ENCODE measurements at regions not wholly inside any gene's neighbourhood (a gene's known extent, or its start where the extent isn't known, plus 50 kb on each side); places are given as distances from the start of the nearest gene placed in this dataset.

DNA sequence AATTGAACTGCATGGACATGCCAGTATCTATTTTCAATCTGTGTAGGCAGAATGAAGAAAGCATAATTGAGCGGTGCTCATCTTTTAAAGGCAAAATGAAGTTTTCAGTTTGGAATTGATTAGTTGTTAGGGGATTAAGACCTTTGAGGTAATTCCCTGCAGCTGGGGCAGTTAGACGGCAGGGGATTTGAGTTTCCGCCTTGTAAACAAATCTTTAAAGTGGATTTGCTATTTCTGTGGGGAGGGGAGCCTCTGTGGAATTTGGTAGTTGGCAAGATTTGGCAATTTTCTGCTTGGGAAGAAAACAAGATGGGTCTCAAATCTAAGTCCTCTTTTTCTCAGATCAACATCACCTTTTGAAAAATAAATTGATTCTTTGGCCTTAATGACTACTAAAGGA lies 212.5 kb upstream of the CNTN6 start:
- peaks cover 7% of the 10 kb centered on the region for H3K9me3 Mint-ChIP-seq
- H3K4me1 Mint-ChIP-seq, result no peaks in the 10 kb centered on the region
- H3K27me3 Mint-ChIP-seq (ENCODE audit: low read depth), result no peaks in the 10 kb centered on the region
- DNase-seq (ENCODE audit: low read depth, low spot score), result no peak
- no peak overlapping the region for H3K27ac Mint-ChIP-seq (ENCODE audit: unreplicated experiment)
- H3K36me3 Mint-ChIP-seq (ENCODE audit: low read depth), result no peaks in the 10 kb centered on the region
- H3K4me3 Mint-ChIP-seq, result no peak overlapping the region
- TF ChIP-seq, protein P1, sequence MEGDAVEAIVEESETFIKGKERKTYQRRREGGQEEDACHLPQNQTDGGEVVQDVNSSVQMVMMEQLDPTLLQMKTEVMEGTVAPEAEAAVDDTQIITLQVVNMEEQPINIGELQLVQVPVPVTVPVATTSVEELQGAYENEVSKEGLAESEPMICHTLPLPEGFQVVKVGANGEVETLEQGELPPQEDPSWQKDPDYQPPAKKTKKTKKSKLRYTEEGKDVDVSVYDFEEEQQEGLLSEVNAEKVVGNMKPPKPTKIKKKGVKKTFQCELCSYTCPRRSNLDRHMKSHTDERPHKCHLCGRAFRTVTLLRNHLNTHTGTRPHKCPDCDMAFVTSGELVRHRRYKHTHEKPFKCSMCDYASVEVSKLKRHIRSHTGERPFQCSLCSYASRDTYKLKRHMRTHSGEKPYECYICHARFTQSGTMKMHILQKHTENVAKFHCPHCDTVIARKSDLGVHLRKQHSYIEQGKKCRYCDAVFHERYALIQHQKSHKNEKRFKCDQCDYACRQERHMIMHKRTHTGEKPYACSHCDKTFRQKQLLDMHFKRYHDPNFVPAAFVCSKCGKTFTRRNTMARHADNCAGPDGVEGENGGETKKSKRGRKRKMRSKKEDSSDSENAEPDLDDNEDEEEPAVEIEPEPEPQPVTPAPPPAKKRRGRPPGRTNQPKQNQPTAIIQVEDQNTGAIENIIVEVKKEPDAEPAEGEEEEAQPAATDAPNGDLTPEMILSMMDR (conservative IDR thresholded peaks at IDR 0.05), result no peak

DNA sequence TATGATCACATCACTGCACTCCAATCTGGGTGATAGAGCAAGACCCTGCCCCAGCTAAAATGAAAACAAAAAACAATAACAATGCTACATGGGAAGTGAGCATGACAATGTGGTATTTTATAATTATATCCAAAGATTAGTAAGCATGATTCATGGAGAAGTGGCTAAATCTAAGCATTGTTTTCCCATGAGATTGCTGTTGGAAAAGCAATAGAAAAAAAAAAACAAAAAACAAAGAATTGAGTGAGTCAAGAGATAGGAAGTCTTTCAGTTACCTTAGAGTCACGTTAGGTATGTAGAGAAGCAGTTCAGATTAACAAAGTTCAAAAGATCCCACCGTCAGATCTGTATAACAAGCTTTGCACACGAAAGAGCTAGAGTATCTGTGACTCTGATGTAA lies 210.3 kb upstream of the CNTN6 start:
- no peak overlapping the region for H3K4me3 Mint-ChIP-seq
- no peaks in the 10 kb centered on the region for H3K36me3 Mint-ChIP-seq (ENCODE audit: low read depth)
- DNase-seq (ENCODE audit: low read depth, low spot score), result no peak
- no peak overlapping the region for H3K27ac Mint-ChIP-seq (ENCODE audit: unreplicated experiment)
- no peaks in the 10 kb centered on the region for H3K4me1 Mint-ChIP-seq
- peaks cover 2% of the 10 kb centered on the region for H3K27me3 Mint-ChIP-seq (ENCODE audit: low read depth)
- H3K9me3 Mint-ChIP-seq, result peaks cover 5% of the 10 kb centered on the region
- TF ChIP-seq, protein P1 (conservative IDR thresholded peaks at IDR 0.05), result no peak

DNA sequence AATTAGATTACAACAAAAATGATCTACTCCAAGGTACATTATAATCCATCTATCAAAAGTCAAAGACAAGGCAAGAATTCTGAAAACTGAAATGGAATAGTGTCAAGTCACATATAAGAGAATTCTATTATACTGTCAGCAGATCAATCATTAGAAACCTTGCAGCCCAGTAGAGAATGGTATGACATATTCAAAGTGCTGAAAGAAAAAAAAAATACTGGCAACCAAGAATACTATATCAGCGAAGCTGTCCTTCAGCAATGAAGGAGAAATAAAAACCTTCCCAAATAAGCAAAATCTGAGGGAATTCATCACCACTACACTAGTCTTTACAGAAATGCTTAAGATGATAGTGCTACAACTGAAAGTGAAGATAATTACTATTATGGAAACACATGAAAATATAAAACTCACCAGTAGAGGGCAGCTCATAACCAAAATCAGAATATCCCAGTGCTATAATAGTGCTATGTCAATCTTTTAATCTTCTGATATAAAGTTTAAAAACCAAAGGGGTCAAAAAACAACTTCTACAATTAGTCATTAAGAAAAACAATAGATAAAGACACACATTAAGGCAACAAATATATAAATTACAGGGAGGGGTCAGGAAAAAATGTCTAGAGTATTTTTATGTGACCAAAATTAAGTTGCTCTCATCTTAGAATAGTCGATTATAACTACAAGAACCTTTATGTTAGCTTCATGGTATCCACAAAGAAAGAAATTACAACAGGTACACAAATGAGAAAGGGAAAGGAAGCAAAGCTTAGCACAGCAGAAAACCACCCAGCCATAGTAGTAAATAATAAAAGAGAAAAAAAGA lies 190.7 kb upstream of the CNTN6 start:
- Mint-ChIP-seq H3K27ac (ENCODE audit: unreplicated experiment) (no peak overlapping the region), H3K36me3 (ENCODE audit: low read depth) (no peaks in the 10 kb centered on the region), H3K27me3 (ENCODE audit: low read depth) (no peaks in the 10 kb centered on the region), H3K4me3 (no peak overlapping the region), H3K9me3 (no peaks in the 10 kb centered on the region), H3K4me1 (no peaks in the 10 kb centered on the region)
- TF ChIP-seq, protein P1 (conservative IDR thresholded peaks at IDR 0.05), result peak; percentile 71
- DNase-seq (ENCODE audit: low read depth, low spot score), result no peak

DNA sequence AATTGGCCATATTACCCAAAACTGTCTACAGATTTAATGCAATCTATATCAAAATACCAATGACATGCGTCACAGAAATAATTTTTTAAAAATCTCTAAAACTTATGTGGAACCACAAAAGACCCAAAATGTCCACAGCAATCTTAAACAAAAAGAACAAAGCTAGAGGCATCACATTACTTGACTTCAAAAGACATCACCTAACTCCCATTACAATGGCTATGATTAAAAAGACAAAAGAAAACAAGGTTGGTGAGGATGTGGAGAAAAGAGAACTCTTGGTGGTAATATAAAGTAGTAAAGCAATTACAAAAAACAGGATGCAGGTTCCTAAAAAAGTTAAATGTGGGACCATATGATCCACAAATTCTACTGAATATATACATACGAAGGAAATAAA lies 187.6 kb upstream of the CNTN6 start:
- no peak for DNase-seq (ENCODE audit: low read depth, low spot score)
- H3K27ac Mint-ChIP-seq (ENCODE audit: unreplicated experiment), result no peak overlapping the region
- H3K9me3 Mint-ChIP-seq, result peaks cover 2% of the 10 kb centered on the region
- no peaks in the 10 kb centered on the region for H3K4me1 Mint-ChIP-seq
- H3K4me3 Mint-ChIP-seq, result no peak overlapping the region
- TF ChIP-seq, protein P1 (conservative IDR thresholded peaks at IDR 0.05), result no peak
- H3K36me3 Mint-ChIP-seq (ENCODE audit: low read depth), result no peaks in the 10 kb centered on the region
- no peaks in the 10 kb centered on the region for H3K27me3 Mint-ChIP-seq (ENCODE audit: low read depth)

DNA sequence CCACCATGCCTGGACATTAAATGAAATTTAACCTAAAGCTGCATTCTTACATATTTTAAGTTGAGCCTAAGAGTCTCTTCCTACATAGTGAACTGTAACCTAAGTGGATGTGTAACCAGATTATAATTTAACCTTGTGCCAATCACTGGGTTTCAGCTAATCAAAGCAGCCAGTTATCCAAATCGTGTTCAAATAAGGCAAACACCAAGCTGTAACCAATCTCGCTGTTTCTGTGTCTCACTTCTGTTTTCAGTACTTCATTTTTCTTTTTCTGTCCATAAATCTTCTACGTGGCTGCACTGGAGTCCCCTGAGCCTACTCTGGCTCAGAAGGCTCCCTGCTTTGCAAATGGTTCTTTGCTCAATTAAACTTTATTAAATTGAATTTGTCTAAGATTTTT lies 186.1 kb upstream of the CNTN6 start:
- peaks cover 2% of the 10 kb centered on the region for H3K9me3 Mint-ChIP-seq
- no peak overlapping the region for H3K4me3 Mint-ChIP-seq
- TF ChIP-seq, protein P1 (conservative IDR thresholded peaks at IDR 0.05), result no peak
- no peaks in the 10 kb centered on the region for H3K36me3 Mint-ChIP-seq (ENCODE audit: low read depth)
- no peaks in the 10 kb centered on the region for H3K4me1 Mint-ChIP-seq
- no peaks in the 10 kb centered on the region for H3K27me3 Mint-ChIP-seq (ENCODE audit: low read depth)
- DNase-seq (ENCODE audit: low read depth, low spot score), result no peak
- H3K27ac Mint-ChIP-seq (ENCODE audit: unreplicated experiment), result no peak overlapping the region

Measured in neural crest cell (in vitro differentiated cells).